Stimulated activated CD4-positive, alpha-beta T cell treated with anti-CD3 and anti-CD28 coated beads, Interleukin-15, amount 100 ng/mL, for 1 hour (primary cell): ENCODE measurements at regions not wholly inside any gene's neighbourhood (a gene's known extent, or its start where the extent isn't known, plus 50 kb on each side); places are given as distances from the start of the nearest gene placed in this dataset.

ENCODE experiments used
- DNase-seq, 2 donors: peaks; one replicate each; pipeline ENCODE4 v3.0.0-alpha.2; 2020; ENCODE audit warnings: low read depth in 1 of 2, low spot score in 1 of 2

GRCh38 chr9:81532251-81532650 lies 157.1 kb downstream of the TLE1 start:
- DNase-seq: no peak

- DNase-seq: no peak
These were observed 157.8 kb downstream of the TLE1 start for GRCh38 chr9:81531511-81531910.

GRCh38 chr9:81530846-81531245 lies 158.5 kb downstream of the TLE1 start:
- no peak for DNase-seq

- no peak for DNase-seq
These were observed 159.0 kb downstream of the TLE1 start for GRCh38 chr9:81530310-81530810.

GRCh38 chr9:81529556-81530193 lies 159.7 kb downstream of the TLE1 start:
- no peak for DNase-seq

- DNase-seq: no peak
These were observed 162.8 kb downstream of the TLE1 start for GRCh38 chr9:81526587-81526986.

GRCh38 chr9:81522716-81523551 lies 166.4 kb downstream of the TLE1 start:
- no peak for DNase-seq

GRCh38 chr9:81521892-81522291 lies 167.5 kb downstream of the TLE1 start:
- DNase-seq: no peak

GRCh38 chr9:81519816-81520495 lies 169.4 kb downstream of the TLE1 start:
- DNase-seq: no peak

GRCh38 chr9:81517954-81518353 lies 171.4 kb downstream of the TLE1 start:
- DNase-seq: no peak

- no peak for DNase-seq
These were observed 176.3 kb downstream of the TLE1 start for GRCh38 chr9:81513059-81513458.

- DNase-seq: no peak
These were observed 176.7 kb downstream of the TLE1 start for GRCh38 chr9:81512641-81513040.

- no peak for DNase-seq
These were observed 180.9 kb downstream of the TLE1 start for GRCh38 chr9:81508476-81508875.

GRCh38 chr9:81506941-81507864 lies 182.1 kb downstream of the TLE1 start:
- no peak for DNase-seq

GRCh38 chr9:81499594-81499993 lies 189.8 kb downstream of the TLE1 start:
- no peak for DNase-seq

GRCh38 chr9:81499021-81499454 lies 190.3 kb downstream of the TLE1 start:
- no peak for DNase-seq

- DNase-seq: no peak
These were observed 190.8 kb downstream of the TLE1 start for GRCh38 chr9:81498576-81498975.

- DNase-seq: no peak
These were observed 192.3 kb downstream of the TLE1 start for GRCh38 chr9:81497091-81497490.

GRCh38 chr9:81492710-81493447 lies 196.5 kb downstream of the TLE1 start:
- DNase-seq: no peak
